ENCODE measurements at regions not wholly inside any gene's neighbourhood (a gene's known extent, or its start where the extent isn't known, plus 50 kb on each side); places are given as distances from the start of the nearest gene placed in this dataset.

- no peaks in the 10 kb centered on the region for H3K9me3 ChIP-seq (ENCODE audit: control insufficient read depth in 1 of 2, insufficient read depth in 1 of 2, low read depth in 1 of 2, low read length in 2 of 2)
- no peaks in the 10 kb centered on the region for H3K4me1 ChIP-seq (ENCODE audit: control insufficient read depth in 1 of 2, insufficient read depth in 2 of 2, low read length in 2 of 2)
- POLR2A ChIA-PET = no interaction called here
- ATAC-seq (no peak), DNase-seq (ENCODE audit: low read depth, low spot score) (no peak)
- H3K9me2 ChIP-seq (ENCODE audit: insufficient read depth) = no peaks in the 10 kb centered on the region
- H2AFZ ChIP-seq (ENCODE audit: low read depth, low read length, poor library complexity, severe bottlenecking) = no peak overlapping the region
- TF ChIP-seq ZBTB33 (IDR thresholded peaks at IDR 0.05; ENCODE audit: extremely low read depth, insufficient replicate concordance, low read length) (no peak), ZFX (IDR thresholded peaks at IDR 0.05) (no peak), FOSL1 (IDR thresholded peaks at IDR 0.05; ENCODE audit: low read depth) (no peak), ELF1 (IDR thresholded peaks at IDR 0.05; ENCODE audit: borderline replicate concordance, low read depth) (no peak), SRF (IDR thresholded peaks at IDR 0.05; ENCODE audit: low read depth) (no peak), ZNF274 (IDR thresholded peaks at IDR 0.05; ENCODE audit: low read depth, low read length) (no peak), TCF7L2 (IDR thresholded peaks at IDR 0.05; ENCODE audit: borderline replicate concordance, extremely low read depth, insufficient read depth, insufficient read length) (no peak), SIN3A (IDR thresholded peaks at IDR 0.05; ENCODE audit: low read depth) (no peak), REST (IDR thresholded peaks at IDR 0.05; ENCODE audit: low read depth) (no peak), EZH2 (IDR thresholded peaks at IDR 0.05) (no peak), CTCF (IDR thresholded peaks at IDR 0.05 in 2 of 3, conservative IDR thresholded peaks at IDR 0.05 in 1 of 3; ENCODE audit: borderline replicate concordance in 1 of 3, insufficient read depth in 1 of 3, low read depth in 2 of 3, low read length in 2 of 3) (no peak), YY1 (IDR thresholded peaks at IDR 0.05; ENCODE audit: extremely low read depth, insufficient replicate concordance, low read depth, low read length) (no peak), MAX (IDR thresholded peaks at IDR 0.05) (no peak), RAD21 (IDR thresholded peaks at IDR 0.05; ENCODE audit: low read depth) (no peak), SP1 (IDR thresholded peaks at IDR 0.05; ENCODE audit: low read depth) (no peak), ATF3 (IDR thresholded peaks at IDR 0.05) (no peak), POLR2AphosphoS5 (IDR thresholded peaks at IDR 0.05; ENCODE audit: low read depth, low read length) (no peak), CEBPB (IDR thresholded peaks at IDR 0.05; ENCODE audit: low read depth) (no peak), CBX3 (IDR thresholded peaks at IDR 0.05; ENCODE audit: low read depth) (no peak), EZH2phosphoT487 (IDR thresholded peaks at IDR 0.05; ENCODE audit: borderline replicate concordance) (no peak)
- no peak overlapping the region for H3K9ac ChIP-seq (ENCODE audit: low read length)
- BruUV-seq (replicated peaks) = no TSS peak
- no peaks in the 10 kb centered on the region for H4K20me1 ChIP-seq (ENCODE audit: insufficient read depth)
- intact Hi-C loops (cut with micrococcal nuclease) = no loop called here
- CTCF ChIA-PET = no interaction called here
- H3K36me3 ChIP-seq (ENCODE audit: control insufficient read depth in 1 of 2, insufficient read depth in 2 of 2, low read length in 2 of 2) = no peaks in the 10 kb centered on the region
- H3K4me2 ChIP-seq (ENCODE audit: low read length) = no peak overlapping the region
- no peak overlapping the region for H3K27ac ChIP-seq (ENCODE audit: low read depth, low read length)
- H3K4me3 ChIP-seq (replicated peaks in 1 of 2; ENCODE audit: low read depth in 1 of 2, low read length in 2 of 2) = no peak overlapping the region
- no peaks in the 10 kb centered on the region for H3K79me2 ChIP-seq (ENCODE audit: insufficient read depth, low read length)
- RAD21 ChIA-PET (ENCODE audit: low non-redundant PET in 1 of 2, low total read pairs in 2 of 2, uncharacterized antibody in 2 of 2, unreplicated experiment in 2 of 2) = no interaction called here
- H3K27me3 ChIP-seq (ENCODE audit: insufficient read depth, low read length) = no peaks in the 10 kb centered on the region
Measured at GRCh38 chr5:156051972-156052371, 275.0 kb upstream of the SGCD start.
